Ascending aorta (tissue), 2 donors: ENCODE measurements at regions not wholly inside any gene's neighbourhood (a gene's known extent, or its start where the extent isn't known, plus 50 kb on each side); places are given as distances from the start of the nearest gene placed in this dataset.

ENCODE experiments used
- DNase-seq, 2 donors: peaks; one replicate each; pipeline ENCODE4 v3.0.0-alpha.2; 2019; ENCODE audit warnings: low spot score in 2 of 2
- H3K27ac ChIP-seq, 2 donors: fragments of 200-600 bp; sonication (generic); one replicate each; pipeline ENCODE4 v1.5.1; 2016 to 2017; ENCODE audit warnings: mild to moderate bottlenecking in 1 of 2
- H3K27me3 ChIP-seq: fragments of 200-600 bp; sonication (generic); one replicate; pipeline ENCODE4 v1.5.1; 2017
- H3K36me3 ChIP-seq, 2 donors: fragments of 200-600 bp; sonication (generic); one replicate each; pipeline ENCODE4 v1.5.1; 2016
- H3K4me1 ChIP-seq, 2 donors: fragments of 200-600 bp; sonication (generic); one replicate each; pipeline ENCODE4 v1.5.1; 2016 to 2017; ENCODE audit warnings: mild to moderate bottlenecking in 1 of 2
- H3K4me3 ChIP-seq, 2 donors: fragments of 200-600 bp; sonication (generic); one replicate each; pipeline ENCODE4 v1.5.1; 2016 to 2017; ENCODE audit warnings: mild to moderate bottlenecking in 1 of 2
- H3K9me3 ChIP-seq, 2 donors: fragments of 200-600 bp; sonication (generic); one replicate each; pipeline ENCODE4 v1.5.1; 2016
- CTCF ChIP-seq, 3 experiments: fragments of 200-600 bp in 2 of 3; fragments of 450-650 bp in 1 of 3; sonication (generic) in 2 of 3; IDR thresholded peaks; one replicate each; pipeline ENCODE4 v1.5.1; 2016 to 2019; ENCODE audit warnings: antibody characterized with exemption in 3 of 3, mild to moderate bottlenecking in 1 of 3, moderate library complexity in 1 of 3
- intact Hi-C: fragments of 100-400 bp; cut with DNase I; formaldehyde crosslinking; loops from one replicate; pipeline ENCODE4 v1.15.1; 2023

DNA sequence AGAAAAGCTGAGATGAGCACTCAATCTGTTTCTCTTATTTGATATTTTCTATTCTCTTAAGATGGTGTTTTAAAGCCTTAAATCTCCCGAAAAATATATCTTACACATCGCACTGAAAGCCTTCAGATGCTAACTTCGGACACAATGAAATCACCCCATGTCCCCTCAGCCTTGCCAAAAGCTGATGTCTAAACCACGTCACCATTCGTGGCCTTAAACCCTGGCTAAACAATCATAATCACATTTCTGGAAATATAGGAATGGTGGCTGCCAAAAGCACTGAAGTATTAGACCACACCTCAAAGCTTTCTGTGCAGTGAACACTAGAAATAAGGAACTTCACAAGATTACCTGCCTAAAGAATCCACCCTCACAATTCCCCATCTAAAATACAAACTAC lies 402.7 kb downstream of the SOX9 start:
- no peak for DNase-seq

GRCh38 chr17:72525225-72526015 lies 404.6 kb downstream of the SOX9 start:
- no peaks in the 10 kb centered on the region for H3K36me3 ChIP-seq
- H3K27ac ChIP-seq = no peak overlapping the region
- DNase-seq = no peak
- intact Hi-C loops = no loop called here
- H3K9me3 ChIP-seq = no peaks in the 10 kb centered on the region
- TF ChIP-seq CTCF (IDR thresholded peaks at IDR 0.05) = no peak
- H3K4me3 ChIP-seq = no peak overlapping the region
- H3K4me1 ChIP-seq = no peaks in the 10 kb centered on the region
- no peaks in the 10 kb centered on the region for H3K27me3 ChIP-seq

More for the DNA sequence above, 402.7 kb downstream of the SOX9 start:
- H3K27me3 ChIP-seq = no peaks in the 10 kb centered on the region
- no peaks in the 10 kb centered on the region for H3K4me1 ChIP-seq
- intact Hi-C loops = no loop called here
- H3K36me3 ChIP-seq = no peaks in the 10 kb centered on the region
- no peak overlapping the region for H3K4me3 ChIP-seq
- H3K27ac ChIP-seq = no peak overlapping the region
- no peaks in the 10 kb centered on the region for H3K9me3 ChIP-seq
- TF ChIP-seq CTCF (IDR thresholded peaks at IDR 0.05) = no peak

GRCh38 chr17:72526769-72527168 lies 405.9 kb downstream of the SOX9 start:
- no peak for DNase-seq
- no peaks in the 10 kb centered on the region for H3K27me3 ChIP-seq
- TF ChIP-seq CTCF (IDR thresholded peaks at IDR 0.05) = no peak

GRCh38 chr17:72527789-72528188 lies 407.0 kb downstream of the SOX9 start:
- Histone ChIP-seq H3K36me3 (no peaks in the 10 kb centered on the region), H3K4me1 (no peaks in the 10 kb centered on the region), H3K27ac (no peak overlapping the region), H3K9me3 (no peaks in the 10 kb centered on the region), H3K4me3 (no peak overlapping the region), H3K27me3 (no peaks in the 10 kb centered on the region)
- no peak for TF ChIP-seq CTCF (IDR thresholded peaks at IDR 0.05)
- DNase-seq = no peak
- intact Hi-C loops = no loop called here

More at GRCh38 chr17:72526769-72527168, 405.9 kb downstream of the SOX9 start:
- no peaks in the 10 kb centered on the region for H3K36me3 ChIP-seq
- no peaks in the 10 kb centered on the region for H3K9me3 ChIP-seq
- intact Hi-C loops = no loop called here
- H3K4me1 ChIP-seq = no peaks in the 10 kb centered on the region
- H3K27ac ChIP-seq = no peak overlapping the region
- no peak overlapping the region for H3K4me3 ChIP-seq

DNA sequence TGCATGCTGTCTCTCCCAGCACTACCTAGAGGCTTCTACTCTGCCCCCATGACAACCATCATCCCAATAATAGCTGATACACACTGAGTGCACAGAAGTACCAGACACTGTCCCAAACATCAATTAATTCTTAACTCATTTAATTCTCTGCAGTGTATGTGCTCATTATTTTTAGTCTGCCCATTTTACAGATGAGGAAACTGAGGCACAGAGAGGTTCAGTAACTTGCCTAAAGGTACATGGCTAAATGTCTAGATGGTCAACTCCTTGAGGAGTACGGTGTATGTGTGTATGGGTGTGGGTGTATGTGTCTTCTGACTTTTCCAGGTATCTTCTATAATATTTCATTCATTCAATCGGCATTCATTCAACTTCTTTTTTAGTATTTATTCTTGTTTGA lies 407.9 kb downstream of the SOX9 start:
- no peak for TF ChIP-seq CTCF (IDR thresholded peaks at IDR 0.05)
- H3K36me3 ChIP-seq = no peaks in the 10 kb centered on the region

More for the DNA sequence above, 407.9 kb downstream of the SOX9 start:
- H3K4me1 ChIP-seq = no peaks in the 10 kb centered on the region
- DNase-seq = no peak
- intact Hi-C loops = no loop called here
- H3K27me3 ChIP-seq = no peaks in the 10 kb centered on the region
- no peak overlapping the region for H3K27ac ChIP-seq
- H3K4me3 ChIP-seq = no peak overlapping the region
- no peaks in the 10 kb centered on the region for H3K9me3 ChIP-seq
